Stimulated activated naive CD8-positive, alpha-beta T cell treated with anti-CD3 and anti-CD28 coated beads, Interleukin-15, Interleukin-2, amounts not matched to agents 100 ng/mL and 50 ng/mL, for 24 hours (primary cell): ENCODE measurements at regions not wholly inside any gene's neighbourhood (a gene's known extent, or its start where the extent isn't known, plus 50 kb on each side); places are given as distances from the start of the nearest gene placed in this dataset.

Source experiments
- H3K27ac Mint-ChIP-seq: one replicate; pipeline ENCODE4 v1.8.0; 2021; ENCODE audit warnings: mild to moderate bottlenecking, mixed read lengths
- H3K27me3 Mint-ChIP-seq: one replicate; pipeline ENCODE4 v1.8.0; 2021; ENCODE audit warnings: mixed read lengths
- H3K36me3 Mint-ChIP-seq: one replicate; pipeline ENCODE4 v1.8.0; 2021; ENCODE audit warnings: low read depth, mixed read lengths
- H3K4me1 Mint-ChIP-seq: one replicate; pipeline ENCODE4 v1.8.0; 2021; ENCODE audit warnings: low read depth, mixed read lengths
- H3K4me3 Mint-ChIP-seq: one replicate; pipeline ENCODE4 v1.8.0; 2021; ENCODE audit warnings: mild to moderate bottlenecking, mixed read lengths
- H3K9me3 Mint-ChIP-seq: one replicate; pipeline ENCODE4 v1.8.0; 2021; ENCODE audit warnings: mixed read lengths

DNA sequence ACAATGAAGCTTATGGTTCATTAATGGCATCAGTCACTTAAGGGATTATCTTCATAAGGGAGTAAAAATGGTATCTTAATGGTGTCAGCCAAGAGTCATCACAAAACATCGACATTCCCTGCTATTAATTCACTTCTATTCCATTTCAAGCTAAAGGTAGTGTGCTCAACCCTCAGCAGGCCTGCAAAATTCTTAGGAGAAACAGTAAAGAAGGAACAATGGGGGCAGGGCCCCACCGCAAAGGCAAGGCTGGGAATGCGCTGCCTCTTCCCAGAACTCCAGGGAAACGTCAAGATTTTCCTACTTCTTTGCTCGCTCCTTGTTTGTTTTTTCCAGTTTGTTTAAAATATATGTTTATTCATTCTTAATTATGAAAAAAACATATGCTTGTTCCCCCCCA lies 187.3 kb upstream of the TSC22D2 start:
- Mint-ChIP-seq H3K27ac (no peak overlapping the region), H3K4me1 (peaks cover 3% of the 10 kb centered on the region), H3K36me3 (no peaks in the 10 kb centered on the region), H3K9me3 (no peaks in the 10 kb centered on the region), H3K4me3 (no peak overlapping the region), H3K27me3 (peaks cover 50% of the 10 kb centered on the region)

DNA sequence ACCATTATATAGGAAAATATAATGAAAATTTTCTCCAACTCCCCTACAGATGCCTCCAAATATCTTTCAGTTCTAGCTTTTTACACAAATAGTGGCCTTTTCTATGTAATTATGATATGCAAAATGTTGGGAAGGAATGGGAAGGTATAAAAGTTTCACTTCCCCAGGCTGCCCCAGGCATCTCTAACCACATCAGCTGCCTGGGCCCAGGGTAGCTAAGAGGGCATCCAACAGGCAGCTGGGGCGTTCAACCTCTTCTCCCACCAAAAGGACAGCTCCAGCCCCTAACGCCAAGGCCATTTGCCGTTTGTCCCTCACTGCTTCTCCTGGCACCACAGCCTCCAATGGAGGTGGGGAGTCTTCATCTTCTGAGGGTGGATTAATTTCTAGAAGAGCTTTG lies 188.1 kb upstream of the TSC22D2 start:
- Mint-ChIP-seq H3K4me1 (peaks cover 3% of the 10 kb centered on the region), H3K9me3 (no peaks in the 10 kb centered on the region), H3K36me3 (no peaks in the 10 kb centered on the region), H3K27me3 (peaks cover 44% of the 10 kb centered on the region), H3K4me3 (no peak overlapping the region), H3K27ac (no peak overlapping the region)

DNA sequence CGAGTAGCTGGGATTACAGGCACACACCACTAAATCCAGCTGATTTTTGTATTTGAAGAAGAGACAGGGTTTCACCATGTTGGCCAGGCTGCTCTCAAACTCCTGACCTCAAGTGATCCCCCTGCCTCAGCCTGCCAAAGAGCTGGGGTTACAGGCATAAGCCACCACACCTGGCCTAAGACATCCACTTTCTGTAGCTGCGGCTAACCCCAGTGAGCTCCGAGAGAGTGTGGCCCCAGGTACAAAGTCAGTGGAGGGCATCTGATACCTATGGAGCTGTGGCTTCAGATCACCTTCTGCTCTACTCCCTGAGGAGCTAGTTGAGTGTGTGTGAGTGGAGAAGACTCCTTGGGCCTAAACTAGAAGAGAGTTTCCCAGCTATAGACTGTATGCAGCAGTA lies 189.3 kb upstream of the TSC22D2 start:
- peaks cover 3% of the 10 kb centered on the region for H3K4me1 Mint-ChIP-seq
- H3K36me3 Mint-ChIP-seq, result no peaks in the 10 kb centered on the region
- H3K4me3 Mint-ChIP-seq, result no peak overlapping the region
- H3K27ac Mint-ChIP-seq, result no peak overlapping the region
- H3K9me3 Mint-ChIP-seq, result no peaks in the 10 kb centered on the region
- peaks cover 35% of the 10 kb centered on the region for H3K27me3 Mint-ChIP-seq

DNA sequence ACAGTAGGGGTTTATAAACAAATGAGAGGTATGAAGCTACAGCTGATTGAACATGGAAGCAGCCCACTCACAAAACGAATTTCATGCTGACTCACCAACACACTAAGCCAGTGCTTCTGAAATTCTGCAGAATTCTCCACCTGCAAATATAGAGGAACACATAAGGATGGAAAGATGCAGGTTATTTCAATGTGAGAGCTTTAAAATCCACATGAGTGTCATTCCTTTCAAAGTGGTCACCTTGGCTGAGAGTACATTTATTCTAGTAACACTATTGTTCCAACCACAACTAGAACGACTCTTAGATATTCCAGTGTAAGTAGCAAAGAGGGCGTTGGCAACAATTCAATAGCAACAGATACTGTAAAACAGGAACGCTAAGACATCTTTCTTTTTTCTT lies 189.9 kb upstream of the TSC22D2 start:
- Mint-ChIP-seq H3K27ac (no peak overlapping the region), H3K36me3 (no peaks in the 10 kb centered on the region), H3K27me3 (peaks cover 32% of the 10 kb centered on the region), H3K9me3 (no peaks in the 10 kb centered on the region), H3K4me3 (no peak overlapping the region), H3K4me1 (peaks cover 3% of the 10 kb centered on the region)

DNA sequence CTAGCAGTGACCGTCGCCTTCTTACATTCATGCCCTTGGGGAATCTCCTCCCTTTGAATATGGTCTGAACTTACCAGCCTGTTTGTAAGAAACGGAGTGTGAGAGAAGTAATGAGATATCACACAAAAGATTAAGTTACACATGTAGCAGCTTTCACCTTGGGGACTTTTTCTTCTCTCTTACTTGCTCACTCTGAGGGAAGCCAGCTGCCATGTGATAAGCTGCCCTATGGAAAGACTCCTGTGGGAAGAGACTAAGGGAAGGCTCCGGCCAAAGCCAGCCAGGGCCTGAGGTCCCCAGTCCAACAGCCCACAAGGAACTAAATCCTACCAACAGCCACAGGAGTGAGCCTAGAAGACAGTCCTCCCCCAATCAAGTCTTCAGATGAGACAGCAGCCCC lies 190.4 kb upstream of the TSC22D2 start:
- no peaks in the 10 kb centered on the region for H3K36me3 Mint-ChIP-seq
- H3K27ac Mint-ChIP-seq, result no peak overlapping the region
- H3K27me3 Mint-ChIP-seq, result peaks cover 32% of the 10 kb centered on the region
- no peaks in the 10 kb centered on the region for H3K9me3 Mint-ChIP-seq
- peaks cover 3% of the 10 kb centered on the region for H3K4me1 Mint-ChIP-seq
- no peak overlapping the region for H3K4me3 Mint-ChIP-seq

DNA sequence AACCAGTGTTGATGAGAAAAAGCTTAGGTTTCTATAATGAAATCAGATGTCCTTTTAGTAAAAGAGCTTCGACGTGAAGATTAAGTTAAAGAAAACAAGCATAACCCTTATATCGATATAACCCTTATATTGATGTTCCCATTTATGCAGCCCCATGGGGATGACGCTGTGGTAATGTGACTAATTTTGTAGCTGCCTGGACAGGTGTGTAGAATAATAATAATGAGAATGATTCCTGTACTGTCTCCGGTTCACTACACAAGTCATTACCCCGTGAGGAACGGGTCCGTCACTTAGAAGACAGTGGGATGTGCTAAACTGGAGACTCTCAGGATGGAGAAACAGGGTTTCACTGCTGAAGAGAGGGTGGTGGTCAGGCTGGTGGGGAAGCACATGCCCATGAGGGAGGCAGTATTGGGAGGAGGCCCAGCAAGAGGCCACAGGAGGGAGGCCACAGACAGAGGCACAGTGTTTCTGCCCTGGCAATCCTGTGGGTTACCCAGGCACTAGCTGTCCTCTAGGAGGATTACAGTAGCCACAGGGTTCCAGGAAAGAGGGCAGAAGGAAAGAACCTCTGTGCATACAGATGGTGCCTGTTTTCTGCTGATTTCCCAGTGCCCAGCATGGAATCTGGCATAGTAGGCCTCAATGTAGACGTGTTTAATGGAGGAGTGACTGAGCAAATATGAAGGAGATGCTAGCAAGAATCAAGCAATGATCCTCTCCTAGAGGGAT lies 191.1 kb upstream of the TSC22D2 start:
- Mint-ChIP-seq H3K27ac (no peak overlapping the region), H3K9me3 (no peaks in the 10 kb centered on the region), H3K4me1 (peaks cover 3% of the 10 kb centered on the region), H3K4me3 (no peak overlapping the region), H3K36me3 (no peaks in the 10 kb centered on the region), H3K27me3 (peaks cover 33% of the 10 kb centered on the region)

DNA sequence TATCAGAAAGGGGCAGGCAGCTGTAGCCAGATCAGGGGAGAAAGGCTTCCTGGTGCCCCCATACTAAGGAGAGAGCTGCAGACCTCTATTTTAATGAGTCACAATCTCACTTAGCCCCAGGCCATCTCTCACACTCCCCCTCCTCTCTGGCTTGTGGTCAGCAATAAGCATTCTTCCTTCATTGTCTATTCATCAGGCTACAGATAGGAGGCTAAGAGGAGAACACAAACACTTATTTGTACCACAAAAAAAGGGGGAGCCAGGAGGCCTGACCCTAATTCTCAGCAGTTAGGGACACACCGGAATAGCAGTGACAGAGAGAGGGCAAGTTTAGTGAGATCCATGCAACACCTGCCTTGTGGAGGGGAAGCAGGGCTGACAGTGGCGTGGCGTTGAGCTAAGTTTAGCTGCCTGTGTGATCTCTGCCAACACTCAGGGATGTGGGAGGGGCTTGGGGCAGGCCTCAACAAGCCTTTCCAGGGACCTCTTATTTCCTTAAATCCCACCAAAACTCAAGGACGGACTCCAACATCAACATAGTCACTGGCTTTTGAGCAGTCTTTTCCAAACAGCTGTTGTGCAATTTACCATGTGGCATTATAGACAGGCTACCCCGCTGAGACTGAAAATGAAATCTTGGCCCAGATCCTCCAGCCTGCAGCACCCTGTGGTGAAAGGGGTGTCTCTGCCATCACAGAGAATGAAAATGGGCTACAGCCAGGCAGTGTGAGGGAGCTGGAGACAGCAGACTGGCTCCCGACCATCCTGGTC lies 191.9 kb upstream of the TSC22D2 start:
- Mint-ChIP-seq H3K27me3 (peaks cover 28% of the 10 kb centered on the region), H3K9me3 (no peaks in the 10 kb centered on the region), H3K36me3 (no peaks in the 10 kb centered on the region), H3K4me3 (no peak overlapping the region), H3K4me1 (peaks cover 2% of the 10 kb centered on the region), H3K27ac (no peak overlapping the region)

DNA sequence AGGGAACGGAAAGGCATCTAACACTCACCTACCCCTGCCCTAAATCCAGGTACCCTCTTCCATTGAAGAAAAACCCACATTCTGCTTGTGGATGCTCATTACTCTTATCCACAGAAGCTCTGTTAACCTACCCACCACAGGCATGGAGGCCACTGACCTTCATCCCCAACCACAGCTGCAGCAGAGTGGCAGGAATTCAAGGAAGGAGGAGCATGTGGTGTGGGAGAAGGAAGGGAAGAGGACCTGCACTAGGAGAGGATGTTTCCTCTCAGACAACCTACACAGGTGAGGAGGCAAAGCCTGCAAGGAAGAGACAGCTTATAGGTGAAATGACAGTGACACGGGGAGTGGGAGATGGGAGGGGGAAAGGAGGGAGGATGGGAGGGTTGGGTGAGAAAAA lies 192.5 kb upstream of the TSC22D2 start:
- Mint-ChIP-seq H3K4me3 (no peak overlapping the region), H3K9me3 (no peaks in the 10 kb centered on the region), H3K36me3 (no peaks in the 10 kb centered on the region), H3K27ac (no peak overlapping the region), H3K27me3 (peaks cover 24% of the 10 kb centered on the region), H3K4me1 (no peaks in the 10 kb centered on the region)

DNA sequence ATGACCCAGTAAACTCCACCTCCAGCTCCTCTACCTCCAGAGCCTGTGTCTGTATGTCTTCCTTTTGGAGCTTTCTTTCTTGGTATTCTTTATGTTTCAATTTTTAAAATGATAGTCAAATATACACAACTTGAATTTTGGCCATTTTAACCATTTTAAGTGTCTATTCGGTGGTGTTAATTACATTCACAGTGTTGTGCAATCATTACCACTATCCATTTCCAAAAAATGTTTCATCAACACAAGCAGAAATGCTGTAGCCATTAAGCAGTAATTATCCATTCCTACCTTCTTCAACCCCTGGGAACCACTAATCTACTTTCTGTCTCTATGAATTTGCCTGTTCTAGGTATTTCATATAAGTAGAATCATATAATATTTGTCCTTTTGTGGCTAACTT lies 194.5 kb upstream of the TSC22D2 start:
- Mint-ChIP-seq H3K4me3 (no peak overlapping the region), H3K4me1 (no peaks in the 10 kb centered on the region), H3K36me3 (no peaks in the 10 kb centered on the region), H3K27me3 (peaks cover 33% of the 10 kb centered on the region), H3K27ac (no peak overlapping the region), H3K9me3 (no peaks in the 10 kb centered on the region)

DNA sequence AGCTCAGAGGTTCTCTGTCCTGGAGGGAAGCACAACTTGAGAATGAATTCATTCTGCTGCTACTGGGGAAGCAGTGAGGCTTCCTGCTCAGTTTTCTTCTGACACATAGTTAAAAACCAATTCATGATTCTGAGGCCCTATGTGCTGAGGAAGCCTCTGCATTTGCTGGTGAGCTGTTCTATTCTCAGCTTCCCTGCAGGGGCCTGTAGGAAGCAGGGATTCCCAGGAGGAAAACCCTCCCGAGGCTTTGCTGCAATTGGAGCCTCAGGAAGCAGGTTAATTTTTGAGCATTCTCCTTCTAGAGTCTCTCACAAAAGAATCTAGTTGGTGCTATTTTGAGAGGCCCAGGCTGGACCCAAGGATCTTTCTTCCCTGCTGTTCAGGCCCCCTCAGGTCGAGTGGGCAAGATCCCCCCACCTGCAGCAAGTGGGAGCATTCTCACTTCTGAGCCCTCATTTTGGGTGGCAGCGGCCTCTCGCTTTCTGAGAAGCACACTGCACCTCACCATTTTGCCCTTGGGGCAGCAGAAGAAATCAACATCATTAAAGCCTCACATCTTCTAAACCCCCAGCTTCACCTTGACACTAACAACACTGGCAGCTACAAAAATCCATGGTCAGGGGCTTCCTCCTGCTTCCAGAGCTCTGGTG lies 197.5 kb upstream of the TSC22D2 start:
- Mint-ChIP-seq H3K27me3 (peaks cover 33% of the 10 kb centered on the region), H3K27ac (no peak overlapping the region), H3K9me3 (no peaks in the 10 kb centered on the region), H3K36me3 (no peaks in the 10 kb centered on the region), H3K4me3 (no peak overlapping the region), H3K4me1 (no peaks in the 10 kb centered on the region)

DNA sequence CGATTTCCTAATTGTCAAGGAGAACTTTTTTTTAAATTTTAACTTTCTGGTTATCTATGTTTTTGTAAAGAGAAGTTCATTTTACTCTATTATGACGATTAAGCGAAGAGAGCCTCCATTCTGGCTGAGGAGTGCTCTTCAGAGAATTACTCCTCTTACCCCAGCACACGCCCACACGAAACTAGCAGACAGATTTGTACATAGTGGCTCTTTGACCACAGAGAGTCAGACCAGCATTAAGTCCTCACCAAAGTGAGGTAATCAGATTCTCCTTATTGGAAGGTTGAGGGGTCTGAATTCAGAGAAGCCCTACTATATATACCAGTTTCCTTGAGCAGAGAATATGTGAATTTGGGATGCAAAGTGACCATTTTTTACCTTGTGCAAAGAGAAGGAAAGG lies 204.8 kb upstream of the TSC22D2 start:
- peaks cover 9% of the 10 kb centered on the region for H3K27me3 Mint-ChIP-seq
- H3K4me3 Mint-ChIP-seq, result no peak overlapping the region
- H3K27ac Mint-ChIP-seq, result no peak overlapping the region
- no peaks in the 10 kb centered on the region for H3K4me1 Mint-ChIP-seq
- H3K36me3 Mint-ChIP-seq, result no peaks in the 10 kb centered on the region
- H3K9me3 Mint-ChIP-seq, result no peaks in the 10 kb centered on the region

DNA sequence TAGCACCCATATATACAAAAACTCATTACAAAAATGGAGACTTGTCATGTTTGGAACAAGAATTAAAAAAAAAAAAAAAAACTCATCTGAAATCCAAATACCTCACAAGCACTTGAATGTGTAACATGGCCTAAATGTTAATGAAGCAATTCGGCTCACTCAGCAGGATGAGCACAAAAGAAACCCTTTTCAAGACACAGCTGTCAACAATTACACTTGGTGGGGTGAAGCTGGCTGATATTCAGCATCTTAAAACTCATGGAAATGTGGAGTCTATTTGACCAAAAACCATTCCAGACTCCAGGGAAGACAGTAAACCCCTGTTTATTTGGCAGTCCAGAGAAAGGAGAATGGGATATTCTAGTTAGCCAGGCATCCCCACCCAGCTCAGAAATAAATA lies 205.4 kb upstream of the TSC22D2 start:
- Mint-ChIP-seq H3K9me3 (no peaks in the 10 kb centered on the region), H3K27me3 (peaks cover 8% of the 10 kb centered on the region), H3K27ac (no peak overlapping the region)

DNA sequence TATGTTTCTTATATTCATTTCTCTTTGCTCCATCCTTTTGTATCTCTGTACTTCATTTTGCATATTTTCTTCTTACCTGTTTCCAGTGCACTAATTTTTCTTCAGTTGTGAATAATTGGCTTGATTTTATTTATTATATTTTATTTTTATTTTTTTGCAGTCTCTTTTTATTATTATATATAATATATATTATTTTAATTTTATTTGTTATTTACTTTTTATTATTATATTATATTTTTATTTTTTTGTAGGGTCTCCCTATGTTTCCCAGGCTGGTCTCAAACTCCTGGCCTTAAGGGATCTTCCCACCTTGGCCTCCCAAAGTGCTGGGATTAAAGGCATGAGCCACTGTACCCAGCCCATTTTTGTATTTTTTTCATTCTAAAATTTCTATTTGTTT lies 213.1 kb upstream of the TSC22D2 start:
- H3K27me3 Mint-ChIP-seq, result peaks cover 29% of the 10 kb centered on the region
- H3K4me1 Mint-ChIP-seq, result no peaks in the 10 kb centered on the region
- H3K4me3 Mint-ChIP-seq, result no peak overlapping the region
- H3K27ac Mint-ChIP-seq, result no peak overlapping the region
- H3K9me3 Mint-ChIP-seq, result no peaks in the 10 kb centered on the region
- H3K36me3 Mint-ChIP-seq, result no peaks in the 10 kb centered on the region

More for the DNA sequence above, 205.4 kb upstream of the TSC22D2 start:
- Mint-ChIP-seq H3K4me1 (no peaks in the 10 kb centered on the region), H3K36me3 (no peaks in the 10 kb centered on the region), H3K4me3 (no peak overlapping the region)

DNA sequence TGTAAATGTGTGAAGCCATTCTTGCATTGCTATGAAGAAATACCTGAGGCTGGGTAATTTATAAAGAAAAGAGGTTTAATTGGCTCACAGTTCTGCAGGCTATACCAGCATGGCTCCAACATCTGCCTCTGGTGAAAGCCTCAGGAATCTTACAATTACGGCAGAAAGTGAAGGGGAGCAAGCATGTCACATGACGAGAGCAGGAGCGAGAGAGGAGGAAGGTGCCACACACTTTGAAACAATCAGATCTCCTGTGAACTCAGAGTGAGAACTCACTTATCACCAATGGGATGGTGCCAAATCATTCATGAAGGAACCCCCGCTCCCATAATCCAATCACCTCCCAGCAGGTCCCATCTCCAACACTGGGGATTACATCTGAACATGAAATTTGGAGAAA lies 213.6 kb upstream of the TSC22D2 start:
- Mint-ChIP-seq H3K4me3 (no peak overlapping the region), H3K36me3 (no peaks in the 10 kb centered on the region), H3K27ac (no peak overlapping the region), H3K27me3 (peaks cover 33% of the 10 kb centered on the region), H3K4me1 (no peaks in the 10 kb centered on the region), H3K9me3 (no peaks in the 10 kb centered on the region)

DNA sequence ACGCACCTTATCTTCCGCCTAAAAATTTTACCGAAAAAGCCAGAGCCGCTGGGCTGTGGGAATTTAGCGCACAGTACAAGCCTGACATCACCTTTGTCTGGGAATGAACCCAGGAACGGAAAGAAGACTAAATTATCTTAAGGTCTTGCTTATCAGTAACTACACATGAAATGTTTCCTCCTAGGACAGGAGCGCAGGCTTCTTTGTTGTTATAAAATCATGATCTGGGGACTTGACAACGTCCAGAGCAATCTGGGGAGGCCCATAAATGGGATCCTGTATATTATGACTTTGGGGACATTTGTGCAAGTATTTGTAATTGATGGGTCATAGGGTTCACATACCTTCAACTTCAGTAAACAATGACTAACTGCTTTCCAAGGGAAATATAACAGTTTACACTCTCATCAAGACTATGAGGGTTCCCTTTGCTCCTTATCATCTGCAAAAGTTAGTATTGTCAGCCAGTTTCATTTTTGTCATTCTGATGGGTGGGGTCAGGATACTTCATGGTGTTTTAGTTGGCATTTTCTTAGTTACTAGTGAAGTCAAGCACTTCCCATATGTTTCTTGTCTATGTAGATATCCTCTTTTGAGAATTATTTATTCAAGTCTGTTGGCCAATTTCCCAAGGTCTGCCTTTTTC lies 213.9 kb upstream of the PFN2 start:
- no peaks in the 10 kb centered on the region for H3K4me1 Mint-ChIP-seq
- peaks cover 24% of the 10 kb centered on the region for H3K27me3 Mint-ChIP-seq
- no peaks in the 10 kb centered on the region for H3K36me3 Mint-ChIP-seq
- no peak overlapping the region for H3K27ac Mint-ChIP-seq
- H3K4me3 Mint-ChIP-seq, result no peak overlapping the region
- H3K9me3 Mint-ChIP-seq, result no peaks in the 10 kb centered on the region
